HG02981 (cell line): ENCODE measurements at regions not wholly inside any gene's neighbourhood (a gene's known extent, or its start where the extent isn't known, plus 50 kb on each side); places are given as distances from the start of the nearest gene placed in this dataset.

ENCODE experiments used
- ATAC-seq: cut with Tn5 transposase; IDR thresholded peaks from one replicate; pipeline ENCODE4 v1.9.1; 2021; ENCODE audit warnings: mild to moderate bottlenecking, moderate library complexity; ENCODE audit not compliant: unreplicated experiment

GRCh38 chr22:27370269-27370668 lies 431.3 kb downstream of the MN1 start:
- ATAC-seq: no peak

- ATAC-seq: no peak
These were observed 430.6 kb downstream of the MN1 start for GRCh38 chr22:27370987-27371386.

- ATAC-seq: no peak
These were observed 429.2 kb downstream of the MN1 start for GRCh38 chr22:27372364-27372763.

- ATAC-seq: no peak
These were observed 428.4 kb downstream of the MN1 start for GRCh38 chr22:27372969-27373670.

GRCh38 chr22:27377501-27378295 lies 423.9 kb downstream of the MN1 start:
- no peak for ATAC-seq

- ATAC-seq: no peak
These were observed 423.2 kb downstream of the MN1 start for GRCh38 chr22:27378311-27378800.

GRCh38 chr22:27378995-27379394 lies 422.6 kb downstream of the MN1 start:
- ATAC-seq: no peak

- no peak for ATAC-seq
These were observed 420.7 kb downstream of the MN1 start for GRCh38 chr22:27380855-27381254.

GRCh38 chr22:27381552-27381951 lies 420.0 kb downstream of the MN1 start:
- ATAC-seq: no peak

GRCh38 chr22:27381960-27382742 lies 419.4 kb downstream of the MN1 start:
- ATAC-seq: no peak

- ATAC-seq: no peak
These were observed 418.6 kb downstream of the MN1 start for GRCh38 chr22:27382947-27383346.

GRCh38 chr22:27383896-27384295 lies 417.7 kb downstream of the MN1 start:
- no peak for ATAC-seq

GRCh38 chr22:27385261-27385998 lies 416.1 kb downstream of the MN1 start:
- ATAC-seq: no peak

GRCh38 chr22:27386186-27386585 lies 415.4 kb downstream of the MN1 start:
- no peak for ATAC-seq

- ATAC-seq: no peak
These were observed 414.0 kb downstream of the MN1 start for GRCh38 chr22:27387561-27387960.

GRCh38 chr22:27388090-27388600 lies 413.4 kb downstream of the MN1 start:
- ATAC-seq: no peak

GRCh38 chr22:27389727-27390075 lies 411.9 kb downstream of the MN1 start:
- ATAC-seq: no peak

GRCh38 chr22:27391092-27391770 lies 410.3 kb downstream of the MN1 start:
- no peak for ATAC-seq

- no peak for ATAC-seq
These were observed 408.2 kb downstream of the MN1 start for GRCh38 chr22:27393371-27393770.

GRCh38 chr22:27394806-27395404 lies 406.7 kb downstream of the MN1 start:
- no peak for ATAC-seq
